SK-N-SH (cell line): ENCODE measurements at regions not wholly inside any gene's neighbourhood (a gene's known extent, or its start where the extent isn't known, plus 50 kb on each side); places are given as distances from the start of the nearest gene placed in this dataset.

ENCODE experiments used
- CTCF ChIA-PET: fragments of 300-600, 350-600 bp; formaldehyde crosslinking; extraction: SDS; loops from one replicate; lab custom pipeline; 2021; lab: Yijun Ruan, JAX
- POLR2A ChIA-PET: fragments of 350-600 bp; sonication (Branson Sonifier 250); formaldehyde crosslinking; extraction: SDS; loops from one replicate; lab custom pipeline; 2020; ENCODE audit warnings: antibody characterized with exemption, inconsistent platforms; lab: Yijun Ruan, JAX
- DNase-seq: peaks from one replicate; pipeline ENCODE4 v3.0.0; 2012
- H2AFZ ChIP-seq: fragments of 200-600 bp; sonication (generic); 2 replicates; pipeline ENCODE4 v1.8.1; 2016; ENCODE audit warnings: antibody characterized with exemption, mild to moderate bottlenecking, low read depth
- H3F3A ChIP-seq: fragments of 200-600 bp; sonication (generic); replicated peaks from 2 replicates; pipeline ENCODE3; 2016; ENCODE audit warnings: antibody characterized with exemption, mild to moderate bottlenecking; ENCODE audit not compliant: insufficient read depth
- H3K27ac ChIP-seq, 2 experiments: fragments of 200-500 bp in 1 of 2; fragments of 200-600 bp in 1 of 2; sonication (Bioruptor generic) in 1 of 2; sonication (generic), shearing (Covaris generic) in 1 of 2; 2 replicates each; pipeline versions ENCODE4 v1.5.1 to v1.6.1; 2014 to 2016; ENCODE audit warnings: low read depth in 2 of 2, inconsistent platforms in 1 of 2, low read length in 1 of 2, mild to moderate bottlenecking in 1 of 2, mixed read lengths in 1 of 2
- H3K27me3 ChIP-seq: fragments of 200-600 bp; sonication (generic), shearing (Covaris generic); 2 replicates; pipeline ENCODE4 v1.6.1; 2016; ENCODE audit warnings: mixed run types; ENCODE audit not compliant: insufficient read depth
- H3K36me3 ChIP-seq, 2 experiments: fragments of 200-500 bp in 1 of 2; fragments of 200-600 bp in 1 of 2; sonication (Bioruptor generic) in 1 of 2; sonication (generic) in 1 of 2; replicated peaks in 1 of 2; 2 replicates each; pipeline versions ENCODE3 to v1.5.1; 2014 to 2016; ENCODE audit warnings: low read length in 1 of 2, mild to moderate bottlenecking in 1 of 2; ENCODE audit not compliant: insufficient read depth in 2 of 2, control insufficient read depth in 1 of 2
- H3K4me1 ChIP-seq, 2 experiments: fragments of 200-500 bp in 1 of 2; fragments of 200-600 bp in 1 of 2; sonication (Bioruptor generic) in 1 of 2; sonication (generic), shearing (Covaris generic) in 1 of 2; 2 replicates each; pipeline versions ENCODE4 v1.5.1 to v1.6.1; 2014 to 2016; ENCODE audit warnings: low read depth in 1 of 2, low read length in 1 of 2, mixed run types in 1 of 2; ENCODE audit not compliant: insufficient read depth in 2 of 2, control insufficient read depth in 1 of 2
- H3K4me2 ChIP-seq: fragments of 200-600 bp; sonication (generic), shearing (Covaris generic); 2 replicates; pipeline ENCODE4 v1.6.1; 2017; ENCODE audit warnings: mixed run types
- H3K4me3 ChIP-seq, 2 experiments: fragments of 200-500 bp in 1 of 2; fragments of 200-600 bp in 1 of 2; sonication (Bioruptor generic) in 1 of 2; sonication (generic), shearing (Covaris generic) in 1 of 2; 2 replicates each; pipeline versions ENCODE4 v1.5.1 to v1.8.1; 2014 to 2016; ENCODE audit warnings: low read depth in 2 of 2, inconsistent platforms in 1 of 2, low read length in 1 of 2, mild to moderate bottlenecking in 1 of 2, mixed read lengths in 1 of 2, moderate library complexity in 1 of 2
- H3K79me2 ChIP-seq: fragments of 200-600 bp; sonication (generic); 2 replicates; pipeline ENCODE4 v1.8.1; 2017; ENCODE audit warnings: mild to moderate bottlenecking; ENCODE audit not compliant: insufficient read depth
- H3K9ac ChIP-seq: fragments of 200-600 bp; sonication (generic); 2 replicates; pipeline ENCODE4 v1.6.1; 2017; ENCODE audit warnings: mixed run types
- H3K9me2 ChIP-seq: fragments of 200-600 bp; sonication (generic); 2 replicates; pipeline ENCODE4 v1.6.1; 2017; ENCODE audit warnings: mixed run types
- H3K9me3 ChIP-seq: fragments of 200-600 bp; sonication (generic); 2 replicates; pipeline ENCODE4 v1.6.1; 2017; ENCODE audit warnings: mixed run types, mild to moderate bottlenecking, moderate library complexity
- H4K20me1 ChIP-seq: fragments of 200-600 bp; sonication (generic); 2 replicates; pipeline ENCODE4 v1.6.1; 2017; ENCODE audit warnings: mild to moderate bottlenecking, mixed run types; ENCODE audit not compliant: insufficient read depth
- CHD2 ChIP-seq: fragments of 150-350 bp; IDR thresholded peaks from 2 replicates; pipeline ENCODE4 v1.6.1; 2018; ENCODE audit warnings: low read length; ENCODE audit not compliant: partially characterized antibody
- EZH2phosphoT487 ChIP-seq: fragments of 200-600 bp; sonication (generic); IDR thresholded peaks from 2 replicates; pipeline ENCODE4 v1.6.1; 2017; ENCODE audit warnings: low read depth, mixed run types, mild to moderate bottlenecking, antibody characterized with exemption, moderate library complexity, borderline replicate concordance
- GATA2 ChIP-seq: sonication (generic); formaldehyde crosslinking; IDR thresholded peaks from 2 replicates; pipeline ENCODE4 v1.5.0; 2020; ENCODE audit warnings: mild to moderate bottlenecking, missing genetic modification reagents
- JUND ChIP-seq: IDR thresholded peaks from 2 replicates; pipeline ENCODE4 v1.4.0; 2012
- MXI1 ChIP-seq: IDR thresholded peaks from 2 replicates; pipeline ENCODE4 v1.6.1; 2012; ENCODE audit warnings: mild to moderate bottlenecking, low read depth, low read length, improper control_type of control experiment
- RAD21 ChIP-seq: IDR thresholded peaks from 2 replicates; pipeline ENCODE4 v1.6.1; 2012; ENCODE audit warnings: mild to moderate bottlenecking, low read length
- RCOR1 ChIP-seq: fragments of 150-350 bp; IDR thresholded peaks from 2 replicates; pipeline ENCODE4 v1.6.1; 2017; ENCODE audit warnings: antibody characterized with exemption, low read length
- RFX5 ChIP-seq: IDR thresholded peaks from 2 replicates; pipeline ENCODE4 v1.6.1; 2012; ENCODE audit warnings: mild to moderate bottlenecking, improper control_type of control experiment, low read length
- RXRA ChIP-seq: IDR thresholded peaks from 2 replicates; pipeline ENCODE4 v1.4.0; 2012; ENCODE audit warnings: low read depth, mild to moderate bottlenecking, borderline replicate concordance
- SIN3A ChIP-seq: IDR thresholded peaks from 2 replicates; pipeline ENCODE4 v1.6.1; 2012; ENCODE audit warnings: low read depth, mild to moderate bottlenecking, low read length, moderate library complexity, borderline replicate concordance
- SMC3 ChIP-seq: IDR thresholded peaks from 2 replicates; pipeline ENCODE4 v1.6.1; 2012; ENCODE audit warnings: low read depth, low read length, improper control_type of control experiment
- TCF12 ChIP-seq: IDR thresholded peaks from 2 replicates; pipeline ENCODE4 v1.4.0; 2012
- YY1 ChIP-seq: IDR thresholded peaks from 2 replicates; pipeline ENCODE4 v1.4.0; 2012; ENCODE audit warnings: low read depth, mild to moderate bottlenecking
- ZBTB33 ChIP-seq: IDR thresholded peaks from 2 replicates; pipeline ENCODE4 v1.4.0; 2012; ENCODE audit warnings: low read depth, borderline replicate concordance
- WGBS: methylation state at CpG from one replicate; pipeline ENCODE4 v1.1.6; 2017; ENCODE audit warnings: low lambda C conversion rate; 5-methylcytosine and 5-hydroxymethylcytosine counted together
- TF ChIP-seq, protein P1 (sequence below): IDR thresholded peaks from 2 replicates; pipeline ENCODE4; 2012
- TF ChIP-seq, protein P2 (sequence below): IDR thresholded peaks from 2 replicates; pipeline ENCODE4 v1.6.1; 2012; ENCODE audit warnings: mild to moderate bottlenecking, low read depth, low read length, moderate library complexity
- TF ChIP-seq, protein P3 (sequence below): fragments of 150-350 bp; IDR thresholded peaks from 2 replicates; pipeline ENCODE4 v1.6.1; 2017; ENCODE audit warnings: antibody characterized with exemption, low read length, low read depth, borderline replicate concordance
- TF ChIP-seq, protein P4 (sequence below): fragments of 150-350 bp; IDR thresholded peaks from 2 replicates; pipeline ENCODE4 v1.6.1; 2016; ENCODE audit warnings: mild to moderate bottlenecking, low read depth, low read length

DNA sequence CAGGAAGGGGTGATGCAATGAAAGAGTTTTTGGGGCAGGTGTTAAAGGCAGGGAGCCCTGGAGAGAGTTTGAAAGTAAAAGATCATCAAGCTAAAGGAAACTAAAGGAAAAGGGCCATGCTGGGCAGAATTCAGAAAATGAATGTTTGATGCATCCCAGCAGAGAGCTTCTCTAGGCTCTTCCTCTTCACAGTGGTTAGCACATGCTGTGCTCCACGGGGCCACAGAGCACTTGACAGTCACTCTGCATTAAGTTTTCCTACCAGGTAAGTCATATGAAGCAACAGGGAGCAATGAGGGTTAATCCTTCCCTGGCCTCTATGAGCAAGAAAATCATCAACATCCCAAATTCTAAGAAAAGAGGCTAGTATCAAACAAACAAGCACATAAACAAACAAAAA, 895.2 kb downstream of the TRIB2 start:
- POLR2A ChIA-PET: no interaction called here

DNA sequence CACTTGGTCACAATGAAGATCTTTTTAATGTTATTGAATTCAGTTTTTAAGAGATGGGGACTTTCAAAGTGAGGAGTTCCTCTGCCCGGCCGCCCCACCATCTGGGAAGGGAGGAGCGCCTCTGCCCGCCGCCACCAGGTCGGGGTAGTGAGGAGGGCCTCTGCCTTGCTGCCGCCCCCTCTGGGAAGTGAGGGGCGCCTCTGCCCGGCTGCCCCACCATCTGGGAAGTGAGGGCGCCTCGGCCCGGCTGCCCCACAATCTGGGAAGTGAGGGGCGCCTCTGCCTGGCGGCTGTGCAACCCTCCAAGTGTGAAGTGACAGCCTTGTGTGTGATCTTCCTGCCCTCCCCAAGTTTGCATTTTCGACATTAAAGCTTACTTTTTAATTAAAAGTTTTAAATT, 899.3 kb downstream of the TRIB2 start:
- no peaks in the 10 kb centered on the region; a peak in 1 of 4 replicates for H3K4me1 ChIP-seq
- H4K20me1 ChIP-seq: no peaks in the 10 kb centered on the region
- H2AFZ ChIP-seq: no peak overlapping the region
- H3K36me3 ChIP-seq: no peaks in the 10 kb centered on the region
- 50% methylated on average over 9 of the region's 15 CpGs for WGBS
- no peaks in the 10 kb centered on the region for H3F3A ChIP-seq
- ChIA-PET CTCF (no interaction called here), POLR2A (no interaction called here)
- H3K4me2 ChIP-seq: no peak overlapping the region
- H3K79me2 ChIP-seq: no peaks in the 10 kb centered on the region
- H3K4me3 ChIP-seq: no peak overlapping the region
- DNase-seq: no peak
- 0 out of 2 replicates have a peak, but pooled peaks cover 5% of the 10 kb centered on the region for H3K9me3 ChIP-seq
- no peaks in the 10 kb centered on the region for H3K27me3 ChIP-seq
- H3K27ac ChIP-seq: no peak overlapping the region
- no peak overlapping the region for H3K9ac ChIP-seq
- H3K9me2 ChIP-seq: no peaks in the 10 kb centered on the region
- TF ChIP-seq, protein P1, sequence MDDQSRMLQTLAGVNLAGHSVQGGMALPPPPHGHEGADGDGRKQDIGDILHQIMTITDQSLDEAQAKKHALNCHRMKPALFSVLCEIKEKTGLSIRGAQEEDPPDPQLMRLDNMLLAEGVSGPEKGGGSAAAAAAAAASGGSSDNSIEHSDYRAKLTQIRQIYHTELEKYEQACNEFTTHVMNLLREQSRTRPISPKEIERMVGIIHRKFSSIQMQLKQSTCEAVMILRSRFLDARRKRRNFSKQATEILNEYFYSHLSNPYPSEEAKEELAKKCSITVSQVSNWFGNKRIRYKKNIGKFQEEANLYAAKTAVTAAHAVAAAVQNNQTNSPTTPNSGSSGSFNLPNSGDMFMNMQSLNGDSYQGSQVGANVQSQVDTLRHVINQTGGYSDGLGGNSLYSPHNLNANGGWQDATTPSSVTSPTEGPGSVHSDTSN: no peak
- TF ChIP-seq ZBTB33 (no peak), RFX5 (no peak), MXI1 (no peak), RAD21 (no peak), TCF12 (no peak), YY1 (no peak), SMC3 (no peak), SIN3A (no peak)
- TF ChIP-seq, protein P2, sequence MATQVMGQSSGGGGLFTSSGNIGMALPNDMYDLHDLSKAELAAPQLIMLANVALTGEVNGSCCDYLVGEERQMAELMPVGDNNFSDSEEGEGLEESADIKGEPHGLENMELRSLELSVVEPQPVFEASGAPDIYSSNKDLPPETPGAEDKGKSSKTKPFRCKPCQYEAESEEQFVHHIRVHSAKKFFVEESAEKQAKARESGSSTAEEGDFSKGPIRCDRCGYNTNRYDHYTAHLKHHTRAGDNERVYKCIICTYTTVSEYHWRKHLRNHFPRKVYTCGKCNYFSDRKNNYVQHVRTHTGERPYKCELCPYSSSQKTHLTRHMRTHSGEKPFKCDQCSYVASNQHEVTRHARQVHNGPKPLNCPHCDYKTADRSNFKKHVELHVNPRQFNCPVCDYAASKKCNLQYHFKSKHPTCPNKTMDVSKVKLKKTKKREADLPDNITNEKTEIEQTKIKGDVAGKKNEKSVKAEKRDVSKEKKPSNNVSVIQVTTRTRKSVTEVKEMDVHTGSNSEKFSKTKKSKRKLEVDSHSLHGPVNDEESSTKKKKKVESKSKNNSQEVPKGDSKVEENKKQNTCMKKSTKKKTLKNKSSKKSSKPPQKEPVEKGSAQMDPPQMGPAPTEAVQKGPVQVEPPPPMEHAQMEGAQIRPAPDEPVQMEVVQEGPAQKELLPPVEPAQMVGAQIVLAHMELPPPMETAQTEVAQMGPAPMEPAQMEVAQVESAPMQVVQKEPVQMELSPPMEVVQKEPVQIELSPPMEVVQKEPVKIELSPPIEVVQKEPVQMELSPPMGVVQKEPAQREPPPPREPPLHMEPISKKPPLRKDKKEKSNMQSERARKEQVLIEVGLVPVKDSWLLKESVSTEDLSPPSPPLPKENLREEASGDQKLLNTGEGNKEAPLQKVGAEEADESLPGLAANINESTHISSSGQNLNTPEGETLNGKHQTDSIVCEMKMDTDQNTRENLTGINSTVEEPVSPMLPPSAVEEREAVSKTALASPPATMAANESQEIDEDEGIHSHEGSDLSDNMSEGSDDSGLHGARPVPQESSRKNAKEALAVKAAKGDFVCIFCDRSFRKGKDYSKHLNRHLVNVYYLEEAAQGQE: no peak
- TF ChIP-seq, protein P3, sequence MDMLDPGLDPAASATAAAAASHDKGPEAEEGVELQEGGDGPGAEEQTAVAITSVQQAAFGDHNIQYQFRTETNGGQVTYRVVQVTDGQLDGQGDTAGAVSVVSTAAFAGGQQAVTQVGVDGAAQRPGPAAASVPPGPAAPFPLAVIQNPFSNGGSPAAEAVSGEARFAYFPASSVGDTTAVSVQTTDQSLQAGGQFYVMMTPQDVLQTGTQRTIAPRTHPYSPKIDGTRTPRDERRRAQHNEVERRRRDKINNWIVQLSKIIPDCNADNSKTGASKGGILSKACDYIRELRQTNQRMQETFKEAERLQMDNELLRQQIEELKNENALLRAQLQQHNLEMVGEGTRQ: no peak

More for the DNA sequence above, 895.2 kb downstream of the TRIB2 start:
- Histone ChIP-seq H3K27ac (no peak overlapping the region), H3K9ac (no peak overlapping the region), H3K4me2 (no peak overlapping the region), H3F3A (no peaks in the 10 kb centered on the region), H3K36me3 (no peaks in the 10 kb centered on the region), H3K27me3 (no peaks in the 10 kb centered on the region), H3K9me2 (no peaks in the 10 kb centered on the region)
- no peak for DNase-seq
- CTCF ChIA-PET: interaction anchor here (1.0 to 1.1 kb wide), 2 partner anchors 11 to 93 kb away, joined by 3 to 4 read pairs; no protein-coding TSS in a partner anchor
- WGBS: 6% methylated on average over 1 of the region's 1 CpG
- TF ChIP-seq JUND (no peak), RFX5 (no peak), CHD2 (no peak), RAD21 (no peak), RCOR1 (no peak), EZH2phosphoT487 (no peak), SMC3 (no peak), TCF12 (no peak), MXI1 (no peak), RXRA (no peak), GATA2 (no peak)
- TF ChIP-seq, protein P1: no peak
- TF ChIP-seq, protein P4, sequence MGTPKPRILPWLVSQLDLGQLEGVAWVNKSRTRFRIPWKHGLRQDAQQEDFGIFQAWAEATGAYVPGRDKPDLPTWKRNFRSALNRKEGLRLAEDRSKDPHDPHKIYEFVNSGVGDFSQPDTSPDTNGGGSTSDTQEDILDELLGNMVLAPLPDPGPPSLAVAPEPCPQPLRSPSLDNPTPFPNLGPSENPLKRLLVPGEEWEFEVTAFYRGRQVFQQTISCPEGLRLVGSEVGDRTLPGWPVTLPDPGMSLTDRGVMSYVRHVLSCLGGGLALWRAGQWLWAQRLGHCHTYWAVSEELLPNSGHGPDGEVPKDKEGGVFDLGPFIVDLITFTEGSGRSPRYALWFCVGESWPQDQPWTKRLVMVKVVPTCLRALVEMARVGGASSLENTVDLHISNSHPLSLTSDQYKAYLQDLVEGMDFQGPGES: no peak
- TF ChIP-seq, all 33 proteins: peak for 0
- no peaks in the 10 kb centered on the region for H4K20me1 ChIP-seq
- no peak overlapping the region for H2AFZ ChIP-seq
- no peaks in the 10 kb centered on the region for H3K79me2 ChIP-seq
- no peaks in the 10 kb centered on the region; a peak in 1 of 4 replicates for H3K4me1 ChIP-seq
- H3K9me3 ChIP-seq: 0 out of 2 replicates have a peak, but pooled peaks cover 5% of the 10 kb centered on the region
- no peak overlapping the region for H3K4me3 ChIP-seq
